Heart left ventricle (tissue), 13 donors: ENCODE measurements at regions not wholly inside any gene's neighbourhood (a gene's known extent, or its start where the extent isn't known, plus 50 kb on each side); places are given as distances from the start of the nearest gene placed in this dataset.

ENCODE experiments used
- CTCF ChIP-seq, 12 donors: fragments of 200-600 bp; sonication (generic) in 4 of 12; IDR thresholded peaks; one replicate each; pipeline versions ENCODE4 v1.5.0 to v1.8.0; 2018 to 2022; ENCODE audit warnings: antibody characterized with exemption in 12 of 12, mild to moderate bottlenecking in 5 of 12
- POLR2A ChIP-seq, 2 donors: fragments of 450-650 bp; IDR thresholded peaks; one replicate each; pipeline ENCODE4 v1.6.1; 2017; ENCODE audit warnings: antibody characterized with exemption in 2 of 2, mild to moderate bottlenecking in 2 of 2, moderate library complexity in 2 of 2
- donor health status: ischemic (EF 13 %, LVEDD 7.1; RV severe dilation, severe dysfunction).
- donor health status: DM: no; HTN: yes; CAD: no.
- donor health status: DM: no; HTN: no; CAD: no.
- donor health status: ischemic (EF 25% LVEDD 6.9; RV normal size, moderate dysfunction).
- donor health status: ischemic (EF 25% LVEDD 5.7; RV mildly dilated, moderate dysfunction).
- donor health status: ischemic (EF 35%, LVEDD 5.7; RV mildly dilated, moderate dysfunction).
- donor health status: nonischemic (EF 11% LVEDD 7.7; RV severe dilation, severe dysfunction).
- donor health status: DM: yes; HTN: yes; CAD: no.
- donor health status: PGD.
- donor health status: ischemic (EF 29% LVEDD 5.4; RV normal size, mild dysfunction).
- donor health status: nonischemic (EF 23%, LVEDD 6.1; RV moderate dilation, normal function).

DNA sequence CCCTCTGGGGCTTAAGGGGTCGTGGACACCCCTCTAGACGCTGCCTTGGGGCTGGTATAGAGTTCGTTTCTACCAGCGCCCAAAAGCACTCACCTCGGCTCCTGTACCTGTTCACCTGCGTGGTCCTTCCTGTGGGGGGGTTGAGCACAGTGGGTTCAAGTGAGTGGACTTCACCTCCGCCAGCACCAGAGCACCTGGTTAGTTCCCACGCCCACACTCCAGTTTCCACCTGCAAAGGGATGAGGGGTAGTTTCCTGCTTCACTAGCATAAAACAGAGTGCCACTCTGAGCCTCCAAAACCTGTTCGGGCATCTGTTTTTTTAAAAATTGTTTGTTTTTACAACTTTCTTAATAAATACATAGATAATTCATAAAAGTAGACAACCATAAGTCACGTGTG lies 64.5 kb upstream of the SIPA1L2 start:
- TF ChIP-seq CTCF (IDR thresholded peaks at IDR 0.05) (no peak), POLR2A (IDR thresholded peaks at IDR 0.05) (no peak)
